Transverse colon (tissue), 4 donors: ENCODE measurements at regions not wholly inside any gene's neighbourhood (a gene's known extent, or its start where the extent isn't known, plus 50 kb on each side); places are given as distances from the start of the nearest gene placed in this dataset.

Experiments used
- DNase-seq: peaks from one replicate; pipeline ENCODE4 v3.0.0-alpha.2; 2019
- H3K27ac ChIP-seq, 4 donors: fragments of 200-600 bp; sonication (generic); 2 replicates each; pipeline ENCODE4 v1.5.1; 2016 to 2018; ENCODE audit warnings: inconsistent platforms in 4 of 4
- H3K27me3 ChIP-seq: fragments of 200-600 bp; sonication (generic); 2 replicates; pipeline ENCODE4 v1.5.1; 2017; ENCODE audit warnings: inconsistent platforms
- H3K36me3 ChIP-seq, 4 donors: fragments of 200-600 bp; sonication (generic); 2 replicates each; pipeline ENCODE4 v1.5.1; 2017 to 2019; ENCODE audit warnings: inconsistent platforms in 4 of 4
- H3K4me1 ChIP-seq, 4 donors: fragments of 200-600 bp; sonication (generic); 2 replicates each; pipeline ENCODE4 v1.5.1; 2017 to 2020; ENCODE audit warnings: inconsistent platforms in 4 of 4
- H3K4me3 ChIP-seq, 4 donors: fragments of 200-600 bp; sonication (generic); 1 replicate in 1 of 4; 2 replicates in 3 of 4; pipeline versions ENCODE4 v1.5.1 to v1.6.1; 2017 to 2019; ENCODE audit warnings: inconsistent platforms in 4 of 4
- H3K9me3 ChIP-seq, 2 donors: fragments of 200-600 bp; sonication (generic); 2 replicates each; pipeline ENCODE4 v1.5.1; 2017 to 2019; ENCODE audit warnings: inconsistent platforms in 2 of 2
- CTCF ChIP-seq, 5 experiments: fragments of 200-600 bp in 3 of 5; fragments of 450-650 bp in 2 of 5; sonication (generic) in 3 of 5; IDR thresholded peaks; 1 replicate in 2 of 5; 2 replicates in 3 of 5; pipeline ENCODE4 v1.5.1; 2016 to 2017; ENCODE audit warnings: antibody characterized with exemption in 5 of 5, inconsistent platforms in 3 of 5, mild to moderate bottlenecking in 2 of 5, moderate library complexity in 1 of 5
- EP300 ChIP-seq: sonication (generic); formaldehyde crosslinking; IDR thresholded peaks from one replicate; pipeline ENCODE4 v1.6.1; 2017; ENCODE audit warnings: antibody characterized with exemption, low read depth
- POLR2A ChIP-seq: fragments of 450-650 bp; IDR thresholded peaks from one replicate; pipeline ENCODE4 v1.6.1; 2016; ENCODE audit warnings: antibody characterized with exemption, mild to moderate bottlenecking, moderate library complexity
- POLR2AphosphoS5 ChIP-seq, 3 donors: sonication (generic); formaldehyde crosslinking; IDR thresholded peaks; one replicate each; pipeline ENCODE4 v1.6.1; 2016; ENCODE audit warnings: antibody characterized with exemption in 3 of 3
- WGBS, 2 donors: methylation state at CpG; one replicate each; pipeline ENCODE4 v1.1.5; 2018; ENCODE audit warnings: low coverage in 1 of 2; 5-methylcytosine and 5-hydroxymethylcytosine counted together
- in situ Hi-C, 4 donors: fragments of 200-750 bp; cut with MboI; loops; one replicate each; pipeline versions ENCODE4 v1.15.0 to v1.15.1; 2017; ENCODE audit warnings: low sequenced_read_pairs in 3 of 4, low pct_ligation_motif_present in 1 of 4, low pct_unique_long_range_greater_than_20kb in 1 of 4
- intact Hi-C: fragments of 100-400 bp; cut with DNase I; formaldehyde crosslinking; loops from one replicate; pipeline ENCODE4 v1.15.1; 2023; ENCODE audit warnings: low total_unique reads

GRCh38 chr4:125573368-125573767 lies 258.6 kb downstream of the FAT4 start:
- no peak for TF ChIP-seq POLR2AphosphoS5 (IDR thresholded peaks at IDR 0.05)
- no peak for TF ChIP-seq CTCF (IDR thresholded peaks at IDR 0.05)
- TF ChIP-seq POLR2A: no peak
- TF ChIP-seq EP300: no peak
- 69 to 91% methylated on average over 2 to 3 of the region's 3 CpGs for WGBS, 2 donors
- H3K4me3 ChIP-seq: no peak overlapping the region
- no peaks in the 10 kb centered on the region for H3K27me3 ChIP-seq
- DNase-seq: no peak
- H3K36me3 ChIP-seq: no peaks in the 10 kb centered on the region
- in situ Hi-C loops (no loop called here), intact Hi-C loops (no loop called here)
- no peaks in the 10 kb centered on the region for H3K9me3 ChIP-seq
- H3K4me1 ChIP-seq: no peaks in the 10 kb centered on the region
- H3K27ac ChIP-seq: no peak overlapping the region

- intact Hi-C loops: no loop called here
- in situ Hi-C loops: no loop called here
- TF ChIP-seq CTCF (IDR thresholded peaks at IDR 0.05): no peak
- TF ChIP-seq EP300: no peak
- TF ChIP-seq POLR2A: no peak
- no peak for TF ChIP-seq POLR2AphosphoS5 (IDR thresholded peaks at IDR 0.05)
- WGBS, 2 donors: 15% methylated on average over 1 of the region's 1 CpG; no CpG with 5 or more reads in 1 of the 2 donors
- Histone ChIP-seq H3K4me3 (no peak overlapping the region), H3K36me3 (no peaks in the 10 kb centered on the region), H3K9me3 (no peaks in the 10 kb centered on the region), H3K4me1 (no peaks in the 10 kb centered on the region), H3K27me3 (no peaks in the 10 kb centered on the region), H3K27ac (no peak overlapping the region)
- DNase-seq: no peak
These were observed 259.0 kb downstream of the FAT4 start for GRCh38 chr4:125573786-125574185.

GRCh38 chr4:125582302-125582701 lies 267.5 kb downstream of the FAT4 start:
- no peaks in the 10 kb centered on the region for H3K27me3 ChIP-seq
- TF ChIP-seq CTCF (IDR thresholded peaks at IDR 0.05) (no peak), EP300 (no peak), POLR2A (no peak), POLR2AphosphoS5 (IDR thresholded peaks at IDR 0.05) (no peak)
- DNase-seq: no peak
- no peaks in the 10 kb centered on the region for H3K4me1 ChIP-seq
- 57 to 64% methylated on average over 1 of the region's 1 CpG for WGBS, 2 donors
- in situ Hi-C loops (no loop called here), intact Hi-C loops (no loop called here)
- no peak overlapping the region for H3K4me3 ChIP-seq
- H3K9me3 ChIP-seq: no peaks in the 10 kb centered on the region
- H3K36me3 ChIP-seq: no peaks in the 10 kb centered on the region
- H3K27ac ChIP-seq: no peak overlapping the region

- intact Hi-C loops: no loop called here
- H3K4me1 ChIP-seq: no peaks in the 10 kb centered on the region
- no peak overlapping the region for H3K27ac ChIP-seq
- H3K27me3 ChIP-seq: no peaks in the 10 kb centered on the region
- H3K4me3 ChIP-seq: no peak overlapping the region
- WGBS, 2 donors: 60 to 64% methylated on average over 1 of the region's 1 CpG
- DNase-seq: no peak
- H3K9me3 ChIP-seq: no peaks in the 10 kb centered on the region
- in situ Hi-C loops: no loop called here
- no peak for TF ChIP-seq POLR2A
- TF ChIP-seq CTCF (IDR thresholded peaks at IDR 0.05): no peak
- no peak for TF ChIP-seq EP300
- no peak for TF ChIP-seq POLR2AphosphoS5 (IDR thresholded peaks at IDR 0.05)
- H3K36me3 ChIP-seq: no peaks in the 10 kb centered on the region
These were observed 275.4 kb downstream of the FAT4 start for GRCh38 chr4:125590158-125590557.
